ENCODE measurements at regions not wholly inside any gene's neighbourhood (a gene's known extent, or its start where the extent isn't known, plus 50 kb on each side); places are given as distances from the start of the nearest gene placed in this dataset.
"Not testable (repeated sequence)": the region's sequence is repeated elsewhere in the genome, so short reads cannot be mapped to it uniquely, and the experiment has no call there.

DNA sequence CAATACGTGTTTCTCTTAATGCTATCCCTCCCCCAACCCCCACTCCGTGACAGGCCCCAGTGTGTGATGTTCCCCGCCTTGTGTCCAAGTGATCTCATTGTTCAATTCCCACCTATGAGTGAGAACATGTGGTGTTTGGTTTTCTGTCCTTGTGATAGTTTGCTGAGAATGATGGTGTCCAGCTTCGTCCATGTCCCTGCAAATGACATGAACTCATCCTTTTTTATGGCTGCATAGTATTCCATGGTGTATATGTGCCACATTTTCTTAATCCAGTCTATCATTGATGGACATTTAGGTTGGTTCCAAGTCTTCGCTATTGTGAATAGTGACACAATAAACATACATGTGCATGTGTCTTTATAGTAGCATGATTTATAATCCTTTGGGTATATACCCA lies 52.5 kb downstream of the KIAA0408 start:
- H3K4me1 ChIP-seq (ENCODE audit: insufficient read depth, low read length); H3K27me3 ChIP-seq (ENCODE audit: control insufficient read depth in 1 of 2, insufficient read depth in 2 of 2, low read length in 2 of 2); H3K27ac ChIP-seq (ENCODE audit: low read depth in 1 of 2, low read length in 2 of 2); H3K36me3 Mint-ChIP-seq (ENCODE audit: low read depth); H3K27ac Mint-ChIP-seq; POLR2A ChIA-PET; intact Hi-C loops (cut with DNase I, micrococcal nuclease); H3K4me3 ChIP-seq (ENCODE audit: low read length); CTCF ChIA-PET; ATAC-seq (ENCODE audit: poor library complexity); H3K9me3 ChIP-seq (ENCODE audit: control insufficient read depth in 1 of 2, insufficient read depth in 1 of 2, low read length in 2 of 2); H3K36me3 ChIP-seq (ENCODE audit: insufficient read depth, low read length); H3K9me3 Mint-ChIP-seq; H3K27me3 Mint-ChIP-seq; H3K4me3 Mint-ChIP-seq; DNase-seq; H3K4me1 Mint-ChIP-seq (ENCODE audit: low read depth): not testable (repeated sequence)

DNA sequence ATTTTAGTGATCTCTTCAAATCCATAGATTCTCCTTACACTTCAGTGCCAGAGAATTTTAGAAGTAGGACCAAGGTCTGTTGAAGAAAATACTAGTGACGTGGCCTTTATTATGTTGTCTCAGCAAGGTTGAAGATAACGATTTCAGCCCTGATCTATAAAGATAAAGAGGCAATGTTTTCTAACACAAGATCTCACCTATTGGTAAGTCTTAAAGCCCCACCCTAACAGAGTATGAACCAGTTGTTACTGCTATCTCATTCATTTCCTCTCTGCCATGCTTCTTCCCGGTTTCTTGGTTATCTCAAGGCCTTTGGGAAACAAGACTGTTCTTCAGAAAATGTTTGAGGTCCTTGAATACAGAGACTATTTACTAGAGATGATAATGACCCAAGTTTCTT lies 53.1 kb downstream of the KIAA0408 start:
- no peaks in the 10 kb centered on the region for H3K9me3 Mint-ChIP-seq
- Histone ChIP-seq H3K36me3 (ENCODE audit: insufficient read depth, low read length) (no peaks in the 10 kb centered on the region), H3K9me3 (ENCODE audit: control insufficient read depth in 1 of 2, insufficient read depth in 1 of 2, low read length in 2 of 2) (no peaks in the 10 kb centered on the region), H3K27me3 (ENCODE audit: control insufficient read depth in 1 of 2, insufficient read depth in 2 of 2, low read length in 2 of 2) (no peaks in the 10 kb centered on the region), H3K4me1 (ENCODE audit: insufficient read depth, low read length) (no peaks in the 10 kb centered on the region), H3K4me3 (ENCODE audit: low read length) (no peak overlapping the region), H3K27ac (ENCODE audit: low read depth in 1 of 2, low read length in 2 of 2) (no peak overlapping the region)
- intact Hi-C loops (cut with DNase I, micrococcal nuclease): no loop called here
- POLR2A ChIA-PET: no interaction called here
- TF ChIP-seq, protein P1, sequence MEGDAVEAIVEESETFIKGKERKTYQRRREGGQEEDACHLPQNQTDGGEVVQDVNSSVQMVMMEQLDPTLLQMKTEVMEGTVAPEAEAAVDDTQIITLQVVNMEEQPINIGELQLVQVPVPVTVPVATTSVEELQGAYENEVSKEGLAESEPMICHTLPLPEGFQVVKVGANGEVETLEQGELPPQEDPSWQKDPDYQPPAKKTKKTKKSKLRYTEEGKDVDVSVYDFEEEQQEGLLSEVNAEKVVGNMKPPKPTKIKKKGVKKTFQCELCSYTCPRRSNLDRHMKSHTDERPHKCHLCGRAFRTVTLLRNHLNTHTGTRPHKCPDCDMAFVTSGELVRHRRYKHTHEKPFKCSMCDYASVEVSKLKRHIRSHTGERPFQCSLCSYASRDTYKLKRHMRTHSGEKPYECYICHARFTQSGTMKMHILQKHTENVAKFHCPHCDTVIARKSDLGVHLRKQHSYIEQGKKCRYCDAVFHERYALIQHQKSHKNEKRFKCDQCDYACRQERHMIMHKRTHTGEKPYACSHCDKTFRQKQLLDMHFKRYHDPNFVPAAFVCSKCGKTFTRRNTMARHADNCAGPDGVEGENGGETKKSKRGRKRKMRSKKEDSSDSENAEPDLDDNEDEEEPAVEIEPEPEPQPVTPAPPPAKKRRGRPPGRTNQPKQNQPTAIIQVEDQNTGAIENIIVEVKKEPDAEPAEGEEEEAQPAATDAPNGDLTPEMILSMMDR (IDR thresholded peaks at IDR 0.05): no peak
- H3K27me3 Mint-ChIP-seq: no peaks in the 10 kb centered on the region
- no peaks in the 10 kb centered on the region for H3K36me3 Mint-ChIP-seq (ENCODE audit: low read depth)
- no peak overlapping the region for H3K27ac Mint-ChIP-seq
- H3K4me3 Mint-ChIP-seq: no peak overlapping the region
- no peaks in the 10 kb centered on the region for H3K4me1 Mint-ChIP-seq (ENCODE audit: low read depth)
- CTCF ChIA-PET: no interaction called here
- DNase-seq (no peak), ATAC-seq (ENCODE audit: poor library complexity) (no peak)

DNA sequence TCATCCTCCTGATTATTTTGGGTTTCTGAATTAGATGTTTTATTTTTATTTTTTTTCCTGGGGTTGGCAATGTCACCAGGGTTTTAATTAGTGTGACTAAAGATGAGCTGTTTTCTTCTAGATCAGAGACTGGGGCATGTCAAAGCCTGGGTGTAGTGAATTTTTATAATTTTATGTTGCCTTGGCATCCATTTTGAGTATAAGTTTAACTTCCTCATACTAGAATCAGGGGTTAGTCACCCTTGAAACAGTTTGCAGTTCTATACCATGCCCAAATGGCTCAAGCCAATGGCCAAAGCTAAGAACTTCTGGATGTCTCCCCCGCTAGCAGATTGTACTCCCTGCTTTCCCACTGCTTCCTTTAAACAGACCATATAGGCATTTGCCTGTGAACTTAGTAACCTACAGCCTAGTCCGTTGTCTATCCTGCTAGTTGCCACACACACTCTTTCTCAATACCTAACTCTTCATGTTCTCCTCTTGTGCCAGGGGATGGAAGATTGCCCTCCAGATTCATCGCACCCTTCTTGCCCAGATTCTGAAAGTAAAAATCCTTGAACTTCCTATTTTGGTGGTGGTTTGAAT lies 54.5 kb downstream of the KIAA0408 start:
- H3K36me3 Mint-ChIP-seq (ENCODE audit: low read depth): no peaks in the 10 kb centered on the region
- no peaks in the 10 kb centered on the region for H3K9me3 Mint-ChIP-seq
- H3K27me3 Mint-ChIP-seq: no peaks in the 10 kb centered on the region
- H3K4me1 ChIP-seq (ENCODE audit: insufficient read depth, low read length): no peaks in the 10 kb centered on the region
- H3K4me3 Mint-ChIP-seq: no peak overlapping the region
- ChIA-PET POLR2A (no interaction called here), CTCF (no interaction called here)
- H3K4me1 Mint-ChIP-seq (ENCODE audit: low read depth): no peaks in the 10 kb centered on the region
- no peaks in the 10 kb centered on the region for H3K27me3 ChIP-seq (ENCODE audit: control insufficient read depth in 1 of 2, insufficient read depth in 2 of 2, low read length in 2 of 2)
- H3K36me3 ChIP-seq (ENCODE audit: insufficient read depth, low read length): no peaks in the 10 kb centered on the region
- no peaks in the 10 kb centered on the region for H3K9me3 ChIP-seq (ENCODE audit: control insufficient read depth in 1 of 2, insufficient read depth in 1 of 2, low read length in 2 of 2)
- intact Hi-C loops (cut with DNase I, micrococcal nuclease): no loop called here
- no peak overlapping the region for H3K27ac ChIP-seq (ENCODE audit: low read depth in 1 of 2, low read length in 2 of 2)
- no peak overlapping the region for H3K4me3 ChIP-seq (ENCODE audit: low read length)
- TF ChIP-seq, protein P1 (IDR thresholded peaks at IDR 0.05): no peak
- DNase-seq (no peak), ATAC-seq (ENCODE audit: poor library complexity) (no peak)
- no peak overlapping the region for H3K27ac Mint-ChIP-seq

DNA sequence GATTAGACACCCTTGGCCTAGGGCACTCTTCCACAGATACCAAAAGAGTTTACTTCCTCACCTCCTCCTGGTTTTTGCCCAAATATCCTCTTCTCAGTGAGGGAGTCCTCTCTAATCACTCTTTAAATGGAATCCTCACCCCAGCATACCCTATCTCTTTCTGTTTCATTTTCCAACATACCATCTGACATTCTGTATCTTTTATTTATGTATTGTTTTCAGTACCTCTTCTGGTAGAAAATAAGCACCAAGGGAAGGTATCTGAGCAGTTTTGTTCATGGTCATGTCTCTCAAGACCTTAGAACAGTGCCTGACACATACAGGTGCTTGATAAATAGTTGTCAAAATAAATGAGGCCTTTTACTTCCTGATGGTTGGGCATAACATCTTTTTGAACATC lies 55.1 kb downstream of the KIAA0408 start:
- Histone ChIP-seq H3K36me3 (ENCODE audit: insufficient read depth, low read length) (no peaks in the 10 kb centered on the region), H3K27me3 (ENCODE audit: control insufficient read depth in 1 of 2, insufficient read depth in 2 of 2, low read length in 2 of 2) (no peaks in the 10 kb centered on the region), H3K4me1 (ENCODE audit: insufficient read depth, low read length) (no peaks in the 10 kb centered on the region), H3K9me3 (ENCODE audit: control insufficient read depth in 1 of 2, insufficient read depth in 1 of 2, low read length in 2 of 2) (no peaks in the 10 kb centered on the region), H3K27ac (ENCODE audit: low read depth in 1 of 2, low read length in 2 of 2) (no peak overlapping the region), H3K4me3 (ENCODE audit: low read length) (no peak overlapping the region)
- TF ChIP-seq, protein P1 (IDR thresholded peaks at IDR 0.05): no peak
- ATAC-seq (ENCODE audit: poor library complexity) (no peak), DNase-seq (no peak)
- H3K27ac Mint-ChIP-seq: no peak overlapping the region
- CTCF ChIA-PET: no interaction called here
- H3K9me3 Mint-ChIP-seq: no peaks in the 10 kb centered on the region
- H3K27me3 Mint-ChIP-seq: no peaks in the 10 kb centered on the region
- H3K4me3 Mint-ChIP-seq: no peak overlapping the region
- H3K4me1 Mint-ChIP-seq (ENCODE audit: low read depth): no peaks in the 10 kb centered on the region
- POLR2A ChIA-PET: no interaction called here
- H3K36me3 Mint-ChIP-seq (ENCODE audit: low read depth): no peaks in the 10 kb centered on the region
- intact Hi-C loops (cut with DNase I, micrococcal nuclease): no loop called here

Data from CD4-positive, alpha-beta T cell (primary cell).